Trophoblast cell (in vitro differentiated cells and primary cell): ENCODE measurements at regions not wholly inside any gene's neighbourhood (a gene's known extent, or its start where the extent isn't known, plus 50 kb on each side); places are given as distances from the start of the nearest gene placed in this dataset.
"Not testable (repeated sequence)": the region's sequence is repeated elsewhere in the genome, so short reads cannot be mapped to it uniquely, and the experiment has no call there.

Experiments used
- DNase-seq, 2 donors: peaks; one replicate each; pipeline ENCODE4 v3.0.0-alpha.2; 2016
- H2AFZ ChIP-seq: 2 replicates; pipeline ENCODE4 v1.6.1; 2013; ENCODE audit warnings: low read length, moderate library complexity, mild to moderate bottlenecking; ENCODE audit not compliant: insufficient read depth, poor library complexity
- H2AK5ac ChIP-seq: 2 replicates; pipeline ENCODE4 v1.6.1; 2013; ENCODE audit warnings: mild to moderate bottlenecking, low read length
- H2BK120ac ChIP-seq: 2 replicates; pipeline ENCODE4 v1.6.1; 2013; ENCODE audit warnings: low read length, mild to moderate bottlenecking, moderate library complexity; ENCODE audit not compliant: insufficient read depth, poor library complexity
- H2BK12ac ChIP-seq: 2 replicates; pipeline ENCODE4 v1.6.1; 2013; ENCODE audit warnings: mild to moderate bottlenecking, low read length, moderate library complexity
- H2BK5ac ChIP-seq: 2 replicates; pipeline ENCODE4 v1.6.1; 2013; ENCODE audit warnings: low read length, low read depth, moderate library complexity, mild to moderate bottlenecking; ENCODE audit not compliant: poor library complexity
- H3K14ac ChIP-seq: 2 replicates; pipeline ENCODE4 v1.6.1; 2013; ENCODE audit warnings: mild to moderate bottlenecking, low read length
- H3K18ac ChIP-seq: 2 replicates; pipeline ENCODE4 v1.6.1; 2013; ENCODE audit warnings: mild to moderate bottlenecking, low read length
- H3K23ac ChIP-seq: 2 replicates; pipeline ENCODE4 v1.6.1; 2013; ENCODE audit warnings: low read length
- H3K27ac ChIP-seq: 2 replicates; pipeline ENCODE4 v1.5.1; 2013; ENCODE audit warnings: low read depth, mild to moderate bottlenecking, inconsistent platforms, low read length, moderate library complexity
- H3K27me3 ChIP-seq: 2 replicates; pipeline ENCODE4 v1.6.1; 2013; ENCODE audit warnings: inconsistent platforms, mild to moderate bottlenecking, low read length, moderate library complexity; ENCODE audit not compliant: insufficient read depth
- H3K36me3 ChIP-seq, 2 experiments: 1 replicate in 1 of 2; 2 replicates in 1 of 2; pipeline ENCODE4 v1.6.1; 2013; ENCODE audit warnings: low read length in 2 of 2, mild to moderate bottlenecking in 2 of 2, moderate library complexity in 1 of 2; ENCODE audit not compliant: insufficient read depth in 2 of 2, control insufficient read depth in 1 of 2
- H3K4ac ChIP-seq: 2 replicates; pipeline ENCODE4 v1.6.1; 2013; ENCODE audit warnings: low read depth, mild to moderate bottlenecking, low read length, moderate library complexity
- H3K4me1 ChIP-seq, 2 experiments: 1 replicate in 1 of 2; 2 replicates in 1 of 2; pipeline ENCODE4 v1.6.1; 2013; ENCODE audit warnings: low read length in 2 of 2, mild to moderate bottlenecking in 2 of 2, moderate library complexity in 1 of 2; ENCODE audit not compliant: insufficient read depth in 2 of 2, control insufficient read depth in 1 of 2
- H3K4me2 ChIP-seq: 2 replicates; pipeline ENCODE4 v1.6.1; 2013; ENCODE audit warnings: inconsistent platforms, mild to moderate bottlenecking, low read length, moderate library complexity
- H3K4me3 ChIP-seq: 2 replicates; pipeline ENCODE4 v1.5.1; 2013; ENCODE audit warnings: mild to moderate bottlenecking, low read depth, low read length, inconsistent platforms
- H3K79me1 ChIP-seq: one replicate; pipeline ENCODE4 v1.6.1; 2013; ENCODE audit warnings: low read length
- H3K79me2 ChIP-seq: 2 replicates; pipeline ENCODE4 v1.6.1; 2013; ENCODE audit warnings: low read length, mild to moderate bottlenecking; ENCODE audit not compliant: control insufficient read depth, insufficient read depth, poor library complexity
- H3K9ac ChIP-seq: 2 replicates; pipeline ENCODE4 v1.6.1; 2013; ENCODE audit warnings: mild to moderate bottlenecking, low read length
- H3K9me3 ChIP-seq: 2 replicates; pipeline ENCODE4 v1.6.1; 2013; ENCODE audit warnings: low read depth, mild to moderate bottlenecking, control low read depth, inconsistent platforms, low read length; ENCODE audit not compliant: insufficient read depth
- H4K12ac ChIP-seq: 2 replicates; pipeline ENCODE4 v1.6.1; 2013; ENCODE audit warnings: low read depth, mild to moderate bottlenecking, low read length, moderate library complexity
- H4K8ac ChIP-seq: 2 replicates; pipeline ENCODE4 v1.6.1; 2013; ENCODE audit warnings: low read depth, mild to moderate bottlenecking, low read length, moderate library complexity
- H4K91ac ChIP-seq: one replicate; pipeline ENCODE4 v1.6.1; 2013; ENCODE audit warnings: low read depth, mild to moderate bottlenecking, low read length, moderate library complexity
- WGBS: extraction: QIAGEN DNeasy Blood & Tissue Kit; methylation state at CpG from one replicate; pipeline ENCODE4 v1.1.7; 2013; ENCODE audit warnings: missing lambda C conversion rate; ENCODE audit not compliant: insufficient read length, insufficient coverage; ENCODE audit errors: extremely low coverage; 5-methylcytosine and 5-hydroxymethylcytosine counted together

DNA sequence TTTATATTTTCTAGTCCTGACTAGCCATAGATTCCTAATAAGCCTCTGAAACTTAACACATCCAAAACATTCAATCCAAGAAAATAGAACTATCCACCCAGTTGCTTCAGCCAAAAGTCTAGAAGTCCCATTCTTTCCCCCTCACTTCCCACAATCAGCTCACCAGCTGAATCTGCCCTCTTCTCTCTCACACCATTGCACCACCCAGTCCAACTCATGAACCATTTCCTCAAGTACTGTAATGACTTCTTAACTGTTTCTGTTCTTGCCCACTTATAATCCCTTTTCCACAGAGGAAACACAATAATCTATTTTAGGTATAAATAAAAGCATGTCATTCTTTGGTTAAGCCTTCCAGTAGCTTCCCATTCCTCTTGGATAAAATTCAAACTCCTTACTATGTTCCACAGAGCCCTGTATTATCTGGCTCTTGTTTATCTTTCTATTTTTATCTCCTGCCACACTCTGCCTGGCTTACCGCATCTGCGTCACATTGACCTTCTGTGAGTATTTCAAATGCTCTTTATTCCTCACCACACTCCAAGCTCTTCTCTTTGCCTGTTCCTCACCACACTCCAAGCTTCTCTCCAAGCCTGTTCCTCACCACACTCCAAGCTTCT is 205.9 kb upstream of the FRG1 start:
- not testable (repeated sequence) for DNase-seq, H2BK120ac ChIP-seq, H4K12ac ChIP-seq, H3K79me2 ChIP-seq, H4K8ac ChIP-seq, H3K4ac ChIP-seq, H3K4me2 ChIP-seq, H4K91ac ChIP-seq, H3K27ac ChIP-seq, H3K4me1 ChIP-seq, H3K4me3 ChIP-seq, H3K23ac ChIP-seq, H3K36me3 ChIP-seq, H3K18ac ChIP-seq, H2BK12ac ChIP-seq, H2AK5ac ChIP-seq, H3K14ac ChIP-seq, H3K9ac ChIP-seq, H2AFZ ChIP-seq, H3K79me1 ChIP-seq, H2BK5ac ChIP-seq, H3K9me3 ChIP-seq, H3K27me3 ChIP-seq
- WGBS, result no CpG with 5 or more reads among the region's 2 CpGs

DNA sequence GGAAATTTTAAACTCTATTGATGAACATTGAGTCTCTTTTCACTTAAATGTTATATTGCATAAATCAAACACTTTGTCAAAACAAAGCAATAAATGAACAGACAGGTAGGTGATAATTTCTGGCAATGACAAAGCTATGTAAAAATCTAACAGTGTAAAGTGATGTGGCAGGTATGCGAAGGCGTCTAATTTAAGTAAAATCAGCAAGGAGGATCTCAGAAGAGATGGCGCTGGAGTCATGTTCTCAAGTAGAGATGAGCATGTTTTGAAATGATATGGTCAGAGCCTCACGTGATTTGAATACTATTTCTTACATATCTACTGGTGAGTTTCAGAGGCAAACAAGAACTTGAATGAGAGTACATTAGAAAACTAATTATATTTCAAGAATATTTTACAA is 204.0 kb upstream of the FRG1 start:
- WGBS, result no CpG with 5 or more reads among the region's 4 CpGs
- H3K9ac ChIP-seq, H3K36me3 ChIP-seq: not testable (repeated sequence)

DNA sequence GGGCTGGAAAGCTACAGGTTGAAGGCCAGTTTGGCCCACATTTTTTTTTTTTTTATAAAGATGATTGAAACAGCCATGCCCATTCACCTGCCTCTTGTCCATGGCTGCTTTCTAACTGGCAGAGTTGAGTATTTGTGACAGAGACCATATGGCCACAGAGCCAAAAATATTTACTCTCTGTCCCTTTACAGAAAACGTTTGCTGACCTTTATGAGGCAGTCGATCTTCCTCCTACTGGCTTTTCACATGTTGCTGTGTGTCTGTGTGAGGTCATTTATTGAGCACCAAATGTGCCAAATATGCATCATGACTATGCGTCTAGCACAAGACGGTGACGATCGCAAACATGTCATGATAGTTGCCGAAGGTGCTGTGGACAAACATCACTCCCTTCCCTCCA is 200.6 kb upstream of the FRG1 start:
- H3K4me1 ChIP-seq, H3K9ac ChIP-seq, H4K12ac ChIP-seq, H3K36me3 ChIP-seq, H3K4me3 ChIP-seq, H3K9me3 ChIP-seq, H3K79me2 ChIP-seq, H4K91ac ChIP-seq, H3K14ac ChIP-seq, H2AFZ ChIP-seq, H3K79me1 ChIP-seq, H3K23ac ChIP-seq, H3K27me3 ChIP-seq, H4K8ac ChIP-seq, H2BK5ac ChIP-seq, H3K4me2 ChIP-seq, H2BK120ac ChIP-seq, H2BK12ac ChIP-seq, H3K18ac ChIP-seq, H2AK5ac ChIP-seq, H3K27ac ChIP-seq, DNase-seq, H3K4ac ChIP-seq: not testable (repeated sequence)
- WGBS, result no CpG with 5 or more reads among the region's 7 CpGs

More for the DNA sequence above, 204.0 kb upstream of the FRG1 start:
- DNase-seq, H3K4ac ChIP-seq, H3K27ac ChIP-seq, H3K79me1 ChIP-seq, H3K4me1 ChIP-seq, H2BK5ac ChIP-seq, H4K91ac ChIP-seq, H3K4me2 ChIP-seq, H3K79me2 ChIP-seq, H2AFZ ChIP-seq, H3K4me3 ChIP-seq, H3K23ac ChIP-seq, H2AK5ac ChIP-seq, H3K9me3 ChIP-seq, H2BK120ac ChIP-seq, H3K14ac ChIP-seq, H3K27me3 ChIP-seq, H4K8ac ChIP-seq, H4K12ac ChIP-seq, H2BK12ac ChIP-seq, H3K18ac ChIP-seq: not testable (repeated sequence)

DNA sequence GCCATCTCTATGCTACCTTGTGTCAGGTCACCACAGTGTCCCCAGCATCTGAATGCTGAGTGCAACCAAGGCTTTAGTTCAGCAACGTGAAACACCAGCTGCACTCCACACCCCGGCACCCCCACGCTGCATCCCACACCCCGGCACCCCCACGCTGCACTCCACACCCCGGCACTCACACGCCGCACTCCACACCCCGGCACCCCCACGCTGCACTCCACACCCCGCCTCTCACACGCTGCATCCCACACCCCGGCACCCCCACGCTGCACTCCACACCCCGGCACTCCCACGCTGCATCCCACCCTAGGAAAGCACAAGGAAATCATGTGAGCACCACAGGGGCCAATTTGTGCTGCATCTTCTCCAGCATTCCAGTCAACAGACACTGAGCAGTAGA is 199.8 kb upstream of the FRG1 start:
- Histone ChIP-seq H3K4me2 (no peak overlapping the region), H3K27ac (no peak overlapping the region), H2AK5ac (no peak overlapping the region), H3K27me3 (no peaks in the 10 kb centered on the region), H4K12ac (no peak overlapping the region), H3K4me1 (no peaks in the 10 kb centered on the region), H2AFZ (no peak overlapping the region), H3K14ac (no peak overlapping the region), H3K23ac (no peak overlapping the region), H4K8ac (no peak overlapping the region), H3K9me3 (peaks cover 3% of the 10 kb centered on the region), H3K79me2 (no peaks in the 10 kb centered on the region), H2BK120ac (no peak overlapping the region), H3K4ac (no peak overlapping the region), H3K79me1 (no peaks in the 10 kb centered on the region), H4K91ac (no peak overlapping the region), H3K9ac (no peak overlapping the region), H2BK5ac (no peak overlapping the region), H3K18ac (no peak overlapping the region), H3K36me3 (no peaks in the 10 kb centered on the region), H3K4me3 (no peak overlapping the region), H2BK12ac (no peak overlapping the region)
- no CpG with 5 or more reads among the region's 16 CpGs for WGBS
- DNase-seq, result no peak
